HCT116 (cell line): ENCODE measurements at regions not wholly inside any gene's neighbourhood (a gene's known extent, or its start where the extent isn't known, plus 50 kb on each side); places are given as distances from the start of the nearest gene placed in this dataset.

Experiments
- ATAC-seq: fragments of 200-7000 bp; cut with Tn5 transposase; 2 replicates; pipeline ENCODE4 v1.9.1; 2020; ENCODE audit warnings: mild to moderate bottlenecking, moderate library complexity
- BruUV-seq: library from RNA; stranded (reverse); fragments of 400-500 nt; replicated peaks from 2 replicates; lab custom pipeline; 2021; lab: Mats Ljungman, UMichigan
- CTCF ChIA-PET: fragments of 300-600 bp; sonication (Branson Sonifier 250); formaldehyde crosslinking; loops from one replicate; lab custom pipeline; 2021; ENCODE audit warnings: antibody characterized with exemption; lab: Charles Lee
- POLR2A ChIA-PET: fragments of 300-600, 350-600 bp; sonication (Branson Sonifier 250); formaldehyde crosslinking; loops from one replicate; lab custom pipeline; 2021; ENCODE audit warnings: antibody characterized with exemption; lab: Charles Lee
- RAD21 ChIA-PET, 2 experiments: fragments of 300-600 bp; sonication (Branson Sonifier 250); formaldehyde crosslinking; loops; one replicate each; lab custom pipeline; 2023; ENCODE audit warnings: low total read pairs in 2 of 2; ENCODE audit not compliant: uncharacterized antibody in 2 of 2, unreplicated experiment in 2 of 2, low non-redundant PET in 1 of 2; lab: Charles Lee
- DNase-seq: peaks from one replicate; pipeline ENCODE4 v3.0.0-alpha.2; 2010; ENCODE audit warnings: low read depth, low spot score
- H2AFZ ChIP-seq: fragments of 200-600 bp; shearing (Covaris generic), sonication (generic); 2 replicates; pipeline ENCODE4 v1.6.1; 2017; ENCODE audit warnings: low read depth, mixed run types, mixed read lengths, antibody characterized with exemption, low read length; ENCODE audit not compliant: poor library complexity, severe bottlenecking
- H3K27ac ChIP-seq: 2 replicates; pipeline ENCODE4 v1.5.1; 2012; ENCODE audit warnings: low read depth, low read length
- H3K27me3 ChIP-seq: fragments of 200-600 bp; sonication (generic); 2 replicates; pipeline ENCODE4 v1.6.1; 2016; ENCODE audit warnings: mixed run types, low read length, mixed read lengths; ENCODE audit not compliant: insufficient read depth
- H3K36me3 ChIP-seq, 2 experiments: fragments of 200-500 bp in 1 of 2; fragments of 200-600 bp in 1 of 2; sonication (Bioruptor generic) in 1 of 2; sonication (generic) in 1 of 2; 2 replicates each; pipeline versions ENCODE4 v1.5.1 to v1.6.1; 2014 to 2016; ENCODE audit warnings: low read length in 2 of 2, inconsistent platforms in 1 of 2, mixed read lengths in 1 of 2, mixed run types in 1 of 2; ENCODE audit not compliant: insufficient read depth in 2 of 2, control insufficient read depth in 1 of 2
- H3K4me1 ChIP-seq, 2 experiments: fragments of 200-600 bp in 1 of 2; sonication (generic) in 1 of 2; 2 replicates each; pipeline versions ENCODE4 v1.5.1 to v1.6.1; 2012 to 2017; ENCODE audit warnings: low read length in 2 of 2, inconsistent platforms in 1 of 2, mild to moderate bottlenecking in 1 of 2, mixed read lengths in 1 of 2, mixed run types in 1 of 2, moderate library complexity in 1 of 2; ENCODE audit not compliant: insufficient read depth in 2 of 2, control insufficient read depth in 1 of 2
- H3K4me2 ChIP-seq: fragments of 200-600 bp; sonication (generic); 2 replicates; pipeline ENCODE4 v1.6.1; 2017; ENCODE audit warnings: mixed run types, low read length, mixed read lengths
- H3K4me3 ChIP-seq, 2 experiments: fragments of 200-600 bp in 1 of 2; sonication (generic) in 1 of 2; replicated peaks in 1 of 2; 2 replicates each; pipeline ENCODE4 v1.5.1; 2011 to 2016; ENCODE audit warnings: low read length in 2 of 2, control low read depth in 1 of 2, low read depth in 1 of 2, mild to moderate bottlenecking in 1 of 2, mixed read lengths in 1 of 2, mixed run types in 1 of 2
- H3K79me2 ChIP-seq: fragments of 200-600 bp; sonication (generic); 2 replicates; pipeline ENCODE4 v1.6.1; 2017; ENCODE audit warnings: mild to moderate bottlenecking, mixed run types, low read length, moderate library complexity, mixed read lengths; ENCODE audit not compliant: insufficient read depth
- H3K9ac ChIP-seq: fragments of 200-600 bp; sonication (generic); 2 replicates; pipeline ENCODE4 v1.6.1; 2016; ENCODE audit warnings: low read length, mixed read lengths
- H3K9me2 ChIP-seq: fragments of 200-600 bp; sonication (generic), shearing (Covaris generic); 2 replicates; pipeline ENCODE4 v1.6.1; 2017; ENCODE audit warnings: mixed run types, mild to moderate bottlenecking, moderate library complexity; ENCODE audit not compliant: insufficient read depth
- H3K9me3 ChIP-seq, 2 experiments: fragments of 200-500 bp in 1 of 2; fragments of 200-600 bp in 1 of 2; sonication (Bioruptor generic) in 1 of 2; sonication (generic) in 1 of 2; 2 replicates each; pipeline ENCODE4 v1.6.1; 2014 to 2017; ENCODE audit warnings: low read length in 2 of 2, mixed read lengths in 2 of 2, inconsistent platforms in 1 of 2, low read depth in 1 of 2, mild to moderate bottlenecking in 1 of 2, mixed run types in 1 of 2, moderate library complexity in 1 of 2; ENCODE audit not compliant: control insufficient read depth in 1 of 2, insufficient read depth in 1 of 2
- H4K20me1 ChIP-seq: fragments of 200-600 bp; sonication (generic), shearing (Covaris generic); 2 replicates; pipeline ENCODE4 v1.6.1; 2017; ENCODE audit warnings: mixed run types, mild to moderate bottlenecking, moderate library complexity; ENCODE audit not compliant: insufficient read depth
- CEBPB ChIP-seq: IDR thresholded peaks from 2 replicates; pipeline ENCODE4 v1.6.1; 2012; ENCODE audit warnings: low read depth
- ELF1 ChIP-seq: IDR thresholded peaks from 2 replicates; pipeline ENCODE4 v1.6.1; 2012; ENCODE audit warnings: low read depth, borderline replicate concordance
- EZH2 ChIP-seq: fragments of 200-600 bp; sonication (generic); IDR thresholded peaks from 2 replicates; pipeline ENCODE4 v1.6.1; 2017; ENCODE audit warnings: antibody characterized with exemption, mixed run types
- EZH2phosphoT487 ChIP-seq: fragments of 200-600 bp; IDR thresholded peaks from 2 replicates; pipeline ENCODE4 v1.6.1; 2018; ENCODE audit warnings: antibody characterized with exemption, borderline replicate concordance
- FOSL1 ChIP-seq: IDR thresholded peaks from 2 replicates; pipeline ENCODE4 v1.6.1; 2012; ENCODE audit warnings: low read depth
- JUND ChIP-seq: IDR thresholded peaks from 2 replicates; pipeline ENCODE4 v1.6.1; 2012
- POLR2A ChIP-seq: IDR thresholded peaks from 2 replicates; pipeline ENCODE4 v1.7.0; 2011; ENCODE audit warnings: borderline replicate concordance; ENCODE audit not compliant: insufficient read depth, insufficient read length; ENCODE audit errors: extremely low read depth
- POLR2AphosphoS5 ChIP-seq: IDR thresholded peaks from 2 replicates; pipeline ENCODE4 v1.6.1; 2011; ENCODE audit warnings: mild to moderate bottlenecking, low read depth, low read length, moderate library complexity
- RAD21 ChIP-seq: IDR thresholded peaks from 2 replicates; pipeline ENCODE4 v1.6.1; 2012; ENCODE audit warnings: low read depth, mild to moderate bottlenecking
- SIN3A ChIP-seq: IDR thresholded peaks from 2 replicates; pipeline ENCODE4 v1.6.1; 2012; ENCODE audit warnings: low read depth
- SP1 ChIP-seq: IDR thresholded peaks from 2 replicates; pipeline ENCODE4 v1.6.1; 2012; ENCODE audit warnings: low read depth
- YY1 ChIP-seq: IDR thresholded peaks from 2 replicates; pipeline ENCODE4 v1.6.1; 2011; ENCODE audit warnings: low read length, low read depth, moderate library complexity, mild to moderate bottlenecking; ENCODE audit not compliant: insufficient replicate concordance; ENCODE audit errors: extremely low read depth
- ZFX ChIP-seq: fragments of 450-650 bp; IDR thresholded peaks from 2 replicates; pipeline ENCODE4 v1.6.1; 2017
- ZNF274 ChIP-seq: fragments of 200-500 bp; sonication (Bioruptor generic); IDR thresholded peaks from 2 replicates; pipeline ENCODE4 v1.6.1; 2014; ENCODE audit warnings: mild to moderate bottlenecking, low read depth, low read length, inconsistent platforms
- intact Hi-C: fragments of 100-400 bp; cut with micrococcal nuclease; formaldehyde crosslinking; loops from 2 replicates; pipeline ENCODE4 v1.10.0; 2022
- TF ChIP-seq, protein P1 (sequence below): IDR thresholded peaks from 2 replicates; pipeline ENCODE4 v1.6.1; 2011; ENCODE audit warnings: mild to moderate bottlenecking, low read length, moderate library complexity; ENCODE audit not compliant: insufficient replicate concordance; ENCODE audit errors: extremely low read depth
- TF ChIP-seq, protein P2 (sequence below): IDR thresholded peaks from 2 replicates; pipeline ENCODE4 v1.6.1; 2012
- TF ChIP-seq, protein P3 (sequence below): IDR thresholded peaks from 2 replicates; pipeline ENCODE4 v1.6.1; 2012
- TF ChIP-seq, protein P4 (sequence below): IDR thresholded peaks from 2 replicates; pipeline ENCODE4 v1.6.1; 2012; ENCODE audit warnings: low read depth

DNA sequence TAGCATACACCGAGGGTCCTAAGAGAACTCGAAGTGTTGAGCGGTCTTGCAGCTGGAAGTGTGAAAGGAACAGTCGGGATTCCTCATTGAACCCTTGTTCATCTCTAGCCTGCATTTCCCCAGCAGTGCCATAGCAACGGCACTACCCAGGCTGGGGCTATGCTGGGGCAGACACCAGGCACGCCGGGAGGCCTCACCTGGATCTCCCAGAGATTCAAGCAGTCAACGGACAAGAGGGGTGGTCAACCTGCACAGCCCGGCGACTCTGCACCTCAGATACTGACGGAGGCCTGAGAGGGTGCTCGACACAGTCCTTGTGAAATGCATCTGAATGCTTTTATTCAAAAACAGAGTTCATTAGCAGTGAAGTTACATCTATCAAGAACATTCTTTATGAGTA, 604.2 kb downstream of the GALR1 start:
- no peaks in the 10 kb centered on the region for H3K27me3 ChIP-seq
- no peaks in the 10 kb centered on the region for H3K4me1 ChIP-seq
- intact Hi-C loops, result no loop called here
- TF ChIP-seq, protein P1, sequence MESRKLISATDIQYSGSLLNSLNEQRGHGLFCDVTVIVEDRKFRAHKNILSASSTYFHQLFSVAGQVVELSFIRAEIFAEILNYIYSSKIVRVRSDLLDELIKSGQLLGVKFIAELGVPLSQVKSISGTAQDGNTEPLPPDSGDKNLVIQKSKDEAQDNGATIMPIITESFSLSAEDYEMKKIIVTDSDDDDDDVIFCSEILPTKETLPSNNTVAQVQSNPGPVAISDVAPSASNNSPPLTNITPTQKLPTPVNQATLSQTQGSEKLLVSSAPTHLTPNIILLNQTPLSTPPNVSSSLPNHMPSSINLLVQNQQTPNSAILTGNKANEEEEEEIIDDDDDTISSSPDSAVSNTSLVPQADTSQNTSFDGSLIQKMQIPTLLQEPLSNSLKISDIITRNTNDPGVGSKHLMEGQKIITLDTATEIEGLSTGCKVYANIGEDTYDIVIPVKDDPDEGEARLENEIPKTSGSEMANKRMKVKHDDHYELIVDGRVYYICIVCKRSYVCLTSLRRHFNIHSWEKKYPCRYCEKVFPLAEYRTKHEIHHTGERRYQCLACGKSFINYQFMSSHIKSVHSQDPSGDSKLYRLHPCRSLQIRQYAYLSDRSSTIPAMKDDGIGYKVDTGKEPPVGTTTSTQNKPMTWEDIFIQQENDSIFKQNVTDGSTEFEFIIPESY, result no peak
- TF ChIP-seq CEBPB (no peak), ELF1 (no peak), EZH2phosphoT487 (no peak), POLR2A (no peak), FOSL1 (no peak), SIN3A (no peak), YY1 (no peak), RAD21 (no peak), ZFX (no peak), ZNF274 (no peak), EZH2 (no peak), POLR2AphosphoS5 (no peak), JUND (no peak), SP1 (no peak)
- TF ChIP-seq, protein P2, sequence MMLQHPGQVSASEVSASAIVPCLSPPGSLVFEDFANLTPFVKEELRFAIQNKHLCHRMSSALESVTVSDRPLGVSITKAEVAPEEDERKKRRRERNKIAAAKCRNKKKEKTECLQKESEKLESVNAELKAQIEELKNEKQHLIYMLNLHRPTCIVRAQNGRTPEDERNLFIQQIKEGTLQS, result no peak
- TF ChIP-seq, protein P3, sequence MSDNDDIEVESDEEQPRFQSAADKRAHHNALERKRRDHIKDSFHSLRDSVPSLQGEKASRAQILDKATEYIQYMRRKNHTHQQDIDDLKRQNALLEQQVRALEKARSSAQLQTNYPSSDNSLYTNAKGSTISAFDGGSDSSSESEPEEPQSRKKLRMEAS, result no peak
- TF ChIP-seq, protein P4, sequence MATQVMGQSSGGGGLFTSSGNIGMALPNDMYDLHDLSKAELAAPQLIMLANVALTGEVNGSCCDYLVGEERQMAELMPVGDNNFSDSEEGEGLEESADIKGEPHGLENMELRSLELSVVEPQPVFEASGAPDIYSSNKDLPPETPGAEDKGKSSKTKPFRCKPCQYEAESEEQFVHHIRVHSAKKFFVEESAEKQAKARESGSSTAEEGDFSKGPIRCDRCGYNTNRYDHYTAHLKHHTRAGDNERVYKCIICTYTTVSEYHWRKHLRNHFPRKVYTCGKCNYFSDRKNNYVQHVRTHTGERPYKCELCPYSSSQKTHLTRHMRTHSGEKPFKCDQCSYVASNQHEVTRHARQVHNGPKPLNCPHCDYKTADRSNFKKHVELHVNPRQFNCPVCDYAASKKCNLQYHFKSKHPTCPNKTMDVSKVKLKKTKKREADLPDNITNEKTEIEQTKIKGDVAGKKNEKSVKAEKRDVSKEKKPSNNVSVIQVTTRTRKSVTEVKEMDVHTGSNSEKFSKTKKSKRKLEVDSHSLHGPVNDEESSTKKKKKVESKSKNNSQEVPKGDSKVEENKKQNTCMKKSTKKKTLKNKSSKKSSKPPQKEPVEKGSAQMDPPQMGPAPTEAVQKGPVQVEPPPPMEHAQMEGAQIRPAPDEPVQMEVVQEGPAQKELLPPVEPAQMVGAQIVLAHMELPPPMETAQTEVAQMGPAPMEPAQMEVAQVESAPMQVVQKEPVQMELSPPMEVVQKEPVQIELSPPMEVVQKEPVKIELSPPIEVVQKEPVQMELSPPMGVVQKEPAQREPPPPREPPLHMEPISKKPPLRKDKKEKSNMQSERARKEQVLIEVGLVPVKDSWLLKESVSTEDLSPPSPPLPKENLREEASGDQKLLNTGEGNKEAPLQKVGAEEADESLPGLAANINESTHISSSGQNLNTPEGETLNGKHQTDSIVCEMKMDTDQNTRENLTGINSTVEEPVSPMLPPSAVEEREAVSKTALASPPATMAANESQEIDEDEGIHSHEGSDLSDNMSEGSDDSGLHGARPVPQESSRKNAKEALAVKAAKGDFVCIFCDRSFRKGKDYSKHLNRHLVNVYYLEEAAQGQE, result no peak
- H3K27ac ChIP-seq, result no peak overlapping the region
- no peak overlapping the region for H3K9ac ChIP-seq
- peaks cover 9 to 21% of the 10 kb centered on the region in 2 experiments; a peak in 2 of 4 replicates for H3K9me3 ChIP-seq
- H3K9me2 ChIP-seq, result no peaks in the 10 kb centered on the region
- CTCF ChIA-PET, result no interaction called here
- H2AFZ ChIP-seq, result no peak overlapping the region
- no peaks in the 10 kb centered on the region for H3K36me3 ChIP-seq
- H3K4me2 ChIP-seq, result no peak overlapping the region
- ATAC-seq (no peak), DNase-seq (no peak)
- RAD21 ChIA-PET, result no interaction called here
- no peaks in the 10 kb centered on the region for H3K79me2 ChIP-seq
- BruUV-seq, result no TSS peak
- no peaks in the 10 kb centered on the region for H4K20me1 ChIP-seq
- H3K4me3 ChIP-seq, result no peak overlapping the region
- POLR2A ChIA-PET, result no interaction called here
